Breast epithelium (tissue), 4 donors: ENCODE measurements at regions not wholly inside any gene's neighbourhood (a gene's known extent, or its start where the extent isn't known, plus 50 kb on each side); places are given as distances from the start of the nearest gene placed in this dataset.

Experiments used
- DNase-seq, 2 donors: peaks; one replicate each; pipeline ENCODE4 v3.0.0-alpha.2; 2019; ENCODE audit warnings: low spot score in 2 of 2
- H3K27ac ChIP-seq, 2 donors: fragments of 200-600 bp; sonication (generic) in 1 of 2; one replicate each; pipeline ENCODE4 v1.5.1; 2016 to 2019; ENCODE audit warnings: mild to moderate bottlenecking in 1 of 2
- H3K27me3 ChIP-seq, 2 donors: fragments of 200-600 bp; sonication (generic) in 1 of 2; one replicate each; pipeline versions ENCODE4 v1.5.1 to v1.6.0; 2017 to 2019; ENCODE audit warnings: control low read depth in 1 of 2, mild to moderate bottlenecking in 1 of 2
- H3K36me3 ChIP-seq: fragments of 200-600 bp; one replicate; pipeline ENCODE4 v1.5.1; 2019
- H3K4me1 ChIP-seq, 2 donors: fragments of 200-600 bp; sonication (generic); one replicate each; pipeline ENCODE4 v1.5.1; 2016 to 2019; ENCODE audit warnings: control low read depth in 1 of 2
- H3K4me3 ChIP-seq, 3 donors: fragments of 200-600 bp; sonication (generic); 1 replicate in 2 of 3; 2 replicates in 1 of 3; pipeline ENCODE4 v1.5.1; 2016 to 2019; ENCODE audit warnings: mild to moderate bottlenecking in 3 of 3, moderate library complexity in 2 of 3
- H3K9me3 ChIP-seq, 2 donors: fragments of 200-600 bp; sonication (generic) in 1 of 2; one replicate each; pipeline ENCODE4 v1.5.1; 2016 to 2019; ENCODE audit warnings: control low read depth in 1 of 2
- POLR2A ChIP-seq: fragments of 450-650 bp; IDR thresholded peaks from one replicate; pipeline ENCODE4 v1.6.1; 2016; ENCODE audit warnings: antibody characterized with exemption, mild to moderate bottlenecking, moderate library complexity
- POLR2AphosphoS5 ChIP-seq, 3 donors: sonication (generic); formaldehyde crosslinking; IDR thresholded peaks; one replicate each; pipeline ENCODE4 v1.6.1; 2017; ENCODE audit warnings: antibody characterized with exemption in 3 of 3
- intact Hi-C: fragments of 100-400 bp; cut with DNase I; formaldehyde crosslinking; loops from one replicate; pipeline ENCODE4 v1.15.1; 2023; ENCODE audit warnings: low total_unique reads
- TF ChIP-seq, protein P1 (sequence below), 3 donors: fragments of 450-650 bp; IDR thresholded peaks; one replicate each; pipeline ENCODE4 v1.5.1; 2016 to 2017; ENCODE audit warnings: antibody characterized with exemption in 3 of 3, mild to moderate bottlenecking in 3 of 3, moderate library complexity in 3 of 3

DNA sequence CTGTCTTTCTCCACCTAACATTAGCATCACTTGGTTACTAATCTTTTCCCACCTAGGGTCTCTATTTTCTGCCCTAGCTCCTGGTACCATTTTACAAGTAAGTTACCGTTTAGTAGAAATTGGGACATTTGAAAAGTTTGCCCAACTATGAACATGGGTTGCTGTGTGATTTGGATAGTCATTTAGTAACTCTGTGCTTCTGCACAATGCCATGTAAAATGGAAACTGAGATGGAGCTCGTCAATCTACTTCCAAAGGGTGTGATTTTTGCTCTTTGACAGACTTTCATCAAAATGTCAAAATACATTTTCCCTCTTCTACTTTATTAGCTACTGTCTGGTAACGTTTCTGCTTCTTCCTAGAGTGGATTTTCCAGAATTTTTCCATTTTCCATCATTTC is 381.5 kb upstream of the B3GALT2 start:
- intact Hi-C loops, result no loop called here
- Histone ChIP-seq H3K27me3 (no peaks in the 10 kb centered on the region), H3K27ac (no peak overlapping the region), H3K4me3 (no peak overlapping the region), H3K4me1 (no peaks in the 10 kb centered on the region), H3K36me3 (no peaks in the 10 kb centered on the region), H3K9me3 (peaks cover 0 to 8% of the 10 kb centered on the region in 2 donors)
- DNase-seq, result no peak
- no peak for TF ChIP-seq POLR2A
- TF ChIP-seq POLR2AphosphoS5 (IDR thresholded peaks at IDR 0.05), result no peak
- TF ChIP-seq, protein P1, sequence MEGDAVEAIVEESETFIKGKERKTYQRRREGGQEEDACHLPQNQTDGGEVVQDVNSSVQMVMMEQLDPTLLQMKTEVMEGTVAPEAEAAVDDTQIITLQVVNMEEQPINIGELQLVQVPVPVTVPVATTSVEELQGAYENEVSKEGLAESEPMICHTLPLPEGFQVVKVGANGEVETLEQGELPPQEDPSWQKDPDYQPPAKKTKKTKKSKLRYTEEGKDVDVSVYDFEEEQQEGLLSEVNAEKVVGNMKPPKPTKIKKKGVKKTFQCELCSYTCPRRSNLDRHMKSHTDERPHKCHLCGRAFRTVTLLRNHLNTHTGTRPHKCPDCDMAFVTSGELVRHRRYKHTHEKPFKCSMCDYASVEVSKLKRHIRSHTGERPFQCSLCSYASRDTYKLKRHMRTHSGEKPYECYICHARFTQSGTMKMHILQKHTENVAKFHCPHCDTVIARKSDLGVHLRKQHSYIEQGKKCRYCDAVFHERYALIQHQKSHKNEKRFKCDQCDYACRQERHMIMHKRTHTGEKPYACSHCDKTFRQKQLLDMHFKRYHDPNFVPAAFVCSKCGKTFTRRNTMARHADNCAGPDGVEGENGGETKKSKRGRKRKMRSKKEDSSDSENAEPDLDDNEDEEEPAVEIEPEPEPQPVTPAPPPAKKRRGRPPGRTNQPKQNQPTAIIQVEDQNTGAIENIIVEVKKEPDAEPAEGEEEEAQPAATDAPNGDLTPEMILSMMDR (IDR thresholded peaks at IDR 0.05), result no peak

DNA sequence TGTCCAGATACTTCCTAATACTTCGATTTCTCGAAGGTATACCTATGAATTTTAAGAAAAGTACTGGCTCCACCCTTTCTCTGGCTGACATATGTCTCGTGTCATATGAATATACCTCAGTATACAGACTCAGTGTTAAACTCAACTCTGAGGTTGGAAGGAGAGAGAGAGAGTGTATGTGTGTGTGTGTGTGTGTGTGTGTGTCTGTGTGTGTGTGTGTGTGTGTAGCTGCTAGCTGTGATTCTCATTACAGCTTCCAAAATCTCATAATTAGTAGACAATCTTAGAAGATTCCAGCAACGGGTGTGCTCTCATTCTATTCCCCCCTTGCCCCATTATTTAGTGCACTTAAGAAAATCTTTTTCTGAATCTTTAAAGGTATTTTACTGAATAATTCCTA is 380.3 kb upstream of the B3GALT2 start:
- no peak overlapping the region for H3K27ac ChIP-seq
- H3K4me1 ChIP-seq, result no peaks in the 10 kb centered on the region
- intact Hi-C loops, result no loop called here
- H3K36me3 ChIP-seq, result no peaks in the 10 kb centered on the region
- H3K9me3 ChIP-seq, result peaks cover 0 to under 1% of the 10 kb centered on the region in 2 donors
- H3K27me3 ChIP-seq, result no peaks in the 10 kb centered on the region
- no peak overlapping the region for H3K4me3 ChIP-seq
- TF ChIP-seq POLR2AphosphoS5 (IDR thresholded peaks at IDR 0.05) (no peak), POLR2A (no peak)
- TF ChIP-seq, protein P1 (IDR thresholded peaks at IDR 0.05), result no peak
- DNase-seq, result no peak

DNA sequence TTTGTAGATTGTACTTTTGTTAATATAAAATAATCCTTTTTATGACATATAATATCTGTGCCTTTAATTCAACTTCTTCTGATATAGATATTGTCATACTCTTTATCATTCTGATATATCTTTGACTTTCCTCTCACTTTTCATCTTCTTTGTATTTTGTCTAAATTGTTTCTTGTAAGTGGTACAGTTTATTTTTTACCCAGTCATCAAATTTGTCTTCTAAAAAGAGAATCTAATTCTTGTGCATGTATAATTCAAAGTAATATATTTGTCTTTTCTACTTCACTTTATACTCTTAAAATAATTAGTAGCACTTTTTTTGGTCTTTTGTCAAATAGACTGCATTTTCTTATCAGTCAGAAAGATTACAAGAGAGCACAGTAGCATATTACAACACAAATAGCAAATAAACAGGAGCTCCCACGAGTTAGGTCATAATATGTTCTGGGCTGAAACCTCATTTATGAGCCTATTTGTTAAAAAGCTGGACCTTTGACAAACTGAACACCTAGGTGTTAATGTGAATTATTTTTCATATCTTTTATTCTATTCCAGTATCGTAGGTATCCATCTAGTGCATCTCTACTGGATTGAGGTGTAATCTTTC is 379.7 kb upstream of the B3GALT2 start:
- no peak for DNase-seq
- Histone ChIP-seq H3K36me3 (no peaks in the 10 kb centered on the region), H3K4me3 (no peak overlapping the region), H3K27ac (no peak overlapping the region), H3K4me1 (no peaks in the 10 kb centered on the region), H3K27me3 (no peaks in the 10 kb centered on the region), H3K9me3 (no peaks in the 10 kb centered on the region)
- TF ChIP-seq, protein P1 (IDR thresholded peaks at IDR 0.05), result no peak
- TF ChIP-seq POLR2AphosphoS5 (IDR thresholded peaks at IDR 0.05), result no peak
- TF ChIP-seq POLR2A, result no peak
- intact Hi-C loops, result no loop called here

DNA sequence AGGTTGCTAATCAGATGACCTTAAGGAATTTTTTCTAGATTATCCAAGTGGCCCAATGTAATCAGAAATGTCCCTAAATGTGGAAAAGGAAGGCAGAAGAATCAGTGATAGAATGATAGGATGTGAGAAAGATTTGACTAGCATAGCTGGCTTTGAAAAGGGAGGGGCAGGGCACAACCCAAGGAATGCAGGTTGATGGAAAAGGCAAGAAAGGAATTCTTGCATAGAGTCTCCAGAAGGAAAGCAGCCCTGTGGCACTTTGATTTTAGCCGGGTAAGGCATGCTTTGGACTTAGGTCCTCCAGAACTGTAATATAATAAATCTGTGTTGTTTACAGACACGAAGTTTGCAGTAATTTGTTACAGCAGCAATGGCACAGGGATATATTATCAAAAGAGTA is 375.7 kb upstream of the B3GALT2 start:
- intact Hi-C loops, result no loop called here
- Histone ChIP-seq H3K4me1 (no peaks in the 10 kb centered on the region), H3K9me3 (no peaks in the 10 kb centered on the region), H3K4me3 (no peak overlapping the region), H3K27ac (no peak overlapping the region), H3K36me3 (no peaks in the 10 kb centered on the region), H3K27me3 (no peaks in the 10 kb centered on the region)
- DNase-seq, result no peak
- TF ChIP-seq, protein P1 (IDR thresholded peaks at IDR 0.05), result no peak
- TF ChIP-seq POLR2AphosphoS5 (IDR thresholded peaks at IDR 0.05) (no peak), POLR2A (no peak)

DNA sequence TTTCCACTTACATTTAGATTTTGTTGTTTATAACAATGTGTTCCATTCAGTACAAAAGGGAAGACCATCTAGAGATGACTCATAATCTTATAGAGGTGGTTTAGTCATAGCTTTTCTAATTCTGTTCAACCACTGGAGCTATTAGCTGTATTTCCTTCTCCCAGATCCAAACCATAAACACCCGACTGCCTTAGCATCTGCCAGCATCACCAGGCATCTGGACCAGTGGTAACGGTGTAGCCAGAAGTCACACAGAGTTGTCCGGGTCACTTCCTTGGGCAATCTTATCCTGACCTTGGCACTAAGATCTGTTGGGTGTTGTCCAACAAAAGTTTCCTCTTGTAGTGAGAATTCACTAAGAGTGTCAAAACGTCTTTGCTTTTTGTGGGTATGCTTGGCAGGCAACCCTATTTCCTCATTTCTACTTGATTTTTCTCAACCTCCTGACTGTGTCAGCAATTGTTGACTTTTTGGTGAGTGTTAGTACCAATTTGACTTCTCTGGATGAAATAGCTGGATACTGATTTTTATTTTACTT is 372.1 kb upstream of the B3GALT2 start:
- H3K4me3 ChIP-seq, result no peak overlapping the region
- no peaks in the 10 kb centered on the region for H3K36me3 ChIP-seq
- no peaks in the 10 kb centered on the region for H3K27me3 ChIP-seq
- DNase-seq, result peak in 1 of 2 donors; percentile 27
- intact Hi-C loops, result no loop called here
- peak in 1 of 3 donors; percentile 25 for TF ChIP-seq POLR2AphosphoS5 (IDR thresholded peaks at IDR 0.05)
- TF ChIP-seq POLR2A, result no peak
- H3K4me1 ChIP-seq, result no peaks in the 10 kb centered on the region
- H3K9me3 ChIP-seq, result no peaks in the 10 kb centered on the region
- no peak overlapping the region for H3K27ac ChIP-seq
